Glutamatergic neuron (in vitro differentiated cells): ENCODE measurements at regions not wholly inside any gene's neighbourhood (a gene's known extent, or its start where the extent isn't known, plus 50 kb on each side); places are given as distances from the start of the nearest gene placed in this dataset.
A peak's percentile ranks its signal among the peaks of the same experiment; 100 is the strongest.
"Not testable (repeated sequence)": the region's sequence is repeated elsewhere in the genome, so short reads cannot be mapped to it uniquely, and the experiment has no call there.

Experiments
- DNase-seq: peaks from one replicate; pipeline ENCODE4 v3.0.0; 2022
- H3K27ac Mint-ChIP-seq: one replicate; pipeline ENCODE4 v1.8.0; 2020; ENCODE audit warnings: mild to moderate bottlenecking, mixed read lengths, inconsistent platforms; ENCODE audit not compliant: unreplicated experiment
- H3K27me3 Mint-ChIP-seq: one replicate; pipeline ENCODE4 v1.8.0; 2020; ENCODE audit warnings: mild to moderate bottlenecking, moderate library complexity, mixed read lengths, inconsistent platforms; ENCODE audit not compliant: unreplicated experiment
- H3K36me3 Mint-ChIP-seq: one replicate; pipeline ENCODE4 v1.8.0; 2020; ENCODE audit warnings: mild to moderate bottlenecking, mixed read lengths, inconsistent platforms; ENCODE audit not compliant: unreplicated experiment
- H3K4me1 Mint-ChIP-seq: one replicate; pipeline ENCODE4 v1.8.0; 2020; ENCODE audit warnings: mild to moderate bottlenecking, low read depth, mixed read lengths, inconsistent platforms; ENCODE audit not compliant: unreplicated experiment
- H3K4me3 Mint-ChIP-seq: one replicate; pipeline ENCODE4 v1.8.0; 2020; ENCODE audit warnings: mild to moderate bottlenecking, mixed read lengths, inconsistent platforms; ENCODE audit not compliant: unreplicated experiment
- H3K9me3 Mint-ChIP-seq: one replicate; pipeline ENCODE4 v1.8.0; 2020; ENCODE audit warnings: mild to moderate bottlenecking, moderate library complexity, mixed read lengths, inconsistent platforms; ENCODE audit not compliant: unreplicated experiment
- TF ChIP-seq, protein P1 (sequence below): fragments of 200-600 bp; sonication (generic); IDR thresholded peaks from one replicate; pipeline ENCODE4 v1.5.0; 2021; ENCODE audit not compliant: partially characterized antibody, unreplicated experiment

DNA sequence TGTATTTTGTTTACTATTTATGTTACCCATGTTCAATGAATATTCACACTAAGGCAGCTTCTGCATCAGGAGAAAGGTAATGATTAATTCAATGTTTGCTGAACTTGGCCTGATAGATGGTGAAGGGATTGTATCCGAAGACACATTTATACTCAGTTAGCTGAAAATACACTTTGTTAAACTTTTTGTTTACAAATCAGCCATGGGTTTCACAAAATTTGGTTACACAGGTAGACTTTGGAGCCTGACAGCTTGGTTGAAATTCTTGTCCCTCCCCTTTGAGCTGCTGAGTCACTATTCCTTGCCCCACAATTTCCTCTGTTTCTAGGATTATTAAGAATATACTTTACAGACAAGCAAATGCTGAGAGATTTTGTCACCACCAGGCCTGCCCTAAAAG, 162.6 kb downstream of the PPP1R3A start:
- H3K36me3 Mint-ChIP-seq: no peaks in the 10 kb centered on the region
- H3K4me3 Mint-ChIP-seq: no peak overlapping the region
- no peaks in the 10 kb centered on the region for H3K27me3 Mint-ChIP-seq
- H3K27ac Mint-ChIP-seq: no peak overlapping the region
- DNase-seq: no peak
- TF ChIP-seq, protein P1, sequence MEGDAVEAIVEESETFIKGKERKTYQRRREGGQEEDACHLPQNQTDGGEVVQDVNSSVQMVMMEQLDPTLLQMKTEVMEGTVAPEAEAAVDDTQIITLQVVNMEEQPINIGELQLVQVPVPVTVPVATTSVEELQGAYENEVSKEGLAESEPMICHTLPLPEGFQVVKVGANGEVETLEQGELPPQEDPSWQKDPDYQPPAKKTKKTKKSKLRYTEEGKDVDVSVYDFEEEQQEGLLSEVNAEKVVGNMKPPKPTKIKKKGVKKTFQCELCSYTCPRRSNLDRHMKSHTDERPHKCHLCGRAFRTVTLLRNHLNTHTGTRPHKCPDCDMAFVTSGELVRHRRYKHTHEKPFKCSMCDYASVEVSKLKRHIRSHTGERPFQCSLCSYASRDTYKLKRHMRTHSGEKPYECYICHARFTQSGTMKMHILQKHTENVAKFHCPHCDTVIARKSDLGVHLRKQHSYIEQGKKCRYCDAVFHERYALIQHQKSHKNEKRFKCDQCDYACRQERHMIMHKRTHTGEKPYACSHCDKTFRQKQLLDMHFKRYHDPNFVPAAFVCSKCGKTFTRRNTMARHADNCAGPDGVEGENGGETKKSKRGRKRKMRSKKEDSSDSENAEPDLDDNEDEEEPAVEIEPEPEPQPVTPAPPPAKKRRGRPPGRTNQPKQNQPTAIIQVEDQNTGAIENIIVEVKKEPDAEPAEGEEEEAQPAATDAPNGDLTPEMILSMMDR: no peak
- no peaks in the 10 kb centered on the region for H3K4me1 Mint-ChIP-seq
- no peaks in the 10 kb centered on the region for H3K9me3 Mint-ChIP-seq

DNA sequence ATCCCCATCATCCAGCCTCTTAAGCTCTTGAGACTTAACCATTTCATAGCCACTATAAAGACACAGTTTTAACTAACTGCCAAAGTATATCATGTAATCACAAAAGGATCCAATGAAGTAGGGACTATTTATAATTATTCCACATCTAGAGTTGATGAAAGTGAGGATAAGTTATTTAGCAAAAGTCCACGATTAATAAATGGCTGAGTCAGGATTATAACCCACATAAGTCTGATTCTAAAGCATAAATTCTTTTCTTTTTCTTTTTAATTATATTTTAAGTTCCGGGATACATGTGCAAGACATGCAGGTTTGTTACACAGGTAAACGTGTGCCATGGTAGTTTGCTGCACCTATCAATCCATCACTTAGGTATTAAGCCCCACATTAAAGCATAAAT, 166.1 kb downstream of the PPP1R3A start:
- Mint-ChIP-seq H3K36me3 (no peaks in the 10 kb centered on the region), H3K27ac (no peak overlapping the region), H3K4me3 (no peak overlapping the region), H3K9me3 (no peaks in the 10 kb centered on the region), H3K4me1 (no peaks in the 10 kb centered on the region), H3K27me3 (no peaks in the 10 kb centered on the region)
- DNase-seq: no peak
- TF ChIP-seq, protein P1: no peak

DNA sequence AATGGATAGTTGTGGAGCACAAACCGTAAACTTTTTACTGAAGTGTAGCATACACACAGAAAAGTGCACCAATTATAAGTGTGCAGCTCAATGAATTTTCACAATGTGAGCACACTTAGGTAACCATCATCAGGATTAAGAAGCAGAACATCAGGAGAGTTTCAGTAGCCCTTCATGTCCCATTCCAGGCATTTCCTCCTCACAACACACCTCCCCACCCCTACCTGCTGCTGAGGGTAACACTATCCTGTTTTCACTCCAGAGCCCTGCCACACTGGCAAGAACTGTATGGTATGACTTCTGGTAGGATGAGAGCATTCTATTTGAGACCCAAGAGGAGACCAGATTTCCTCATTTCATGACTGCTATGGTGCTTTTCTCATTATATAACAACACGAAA, 166.5 kb downstream of the PPP1R3A start:
- TF ChIP-seq, protein P1: no peak

DNA sequence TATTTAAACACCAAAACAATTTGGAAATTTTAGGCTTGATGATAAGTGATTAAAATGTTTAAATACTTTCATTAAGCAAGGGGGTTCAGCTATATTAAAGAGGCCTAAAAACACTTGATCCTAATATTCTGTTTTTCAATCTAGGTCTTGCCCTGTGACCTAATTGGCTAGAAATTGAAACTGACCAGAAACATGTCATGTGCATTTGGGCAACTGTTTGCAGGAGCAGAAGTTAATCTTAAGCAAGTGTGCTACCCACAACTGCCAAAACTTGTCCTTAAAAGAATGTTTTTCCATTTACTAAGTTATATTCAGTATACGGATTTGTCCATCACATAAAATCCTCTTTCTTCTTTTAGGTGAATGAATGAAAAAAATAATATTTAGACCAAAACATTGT, 167.3 kb downstream of the PPP1R3A start:
- Mint-ChIP-seq H3K4me3 (no peak overlapping the region), H3K36me3 (no peaks in the 10 kb centered on the region), H3K27ac (no peak overlapping the region), H3K9me3 (no peaks in the 10 kb centered on the region), H3K27me3 (no peaks in the 10 kb centered on the region), H3K4me1 (no peaks in the 10 kb centered on the region)
- TF ChIP-seq, protein P1: no peak
- no peak for DNase-seq

More for the DNA sequence above, 166.5 kb downstream of the PPP1R3A start:
- H3K4me1 Mint-ChIP-seq: no peaks in the 10 kb centered on the region
- no peak overlapping the region for H3K27ac Mint-ChIP-seq
- H3K4me3 Mint-ChIP-seq: no peak overlapping the region
- no peaks in the 10 kb centered on the region for H3K9me3 Mint-ChIP-seq
- no peaks in the 10 kb centered on the region for H3K27me3 Mint-ChIP-seq
- DNase-seq: no peak
- H3K36me3 Mint-ChIP-seq: no peaks in the 10 kb centered on the region

DNA sequence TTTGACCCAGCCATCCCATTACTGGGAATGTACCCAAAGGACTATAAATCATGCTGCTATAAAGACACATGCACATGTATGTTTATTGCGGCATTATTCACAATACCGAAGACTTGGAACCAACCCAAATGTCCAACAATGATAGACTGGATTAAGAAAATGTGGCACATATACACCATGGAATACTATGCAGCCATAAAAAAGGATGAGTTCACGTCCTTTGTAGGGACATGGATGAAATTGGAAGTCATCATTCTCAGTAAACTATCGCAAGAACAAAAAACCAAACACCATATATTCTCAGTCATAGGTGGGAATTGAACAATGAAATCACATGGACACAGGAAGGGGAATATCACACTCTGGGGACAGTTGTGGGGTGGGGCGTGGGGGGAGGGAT, 170.4 kb downstream of the PPP1R3A start:
- not testable (repeated sequence) for DNase-seq, H3K27ac Mint-ChIP-seq, H3K4me1 Mint-ChIP-seq, H3K36me3 Mint-ChIP-seq, H3K27me3 Mint-ChIP-seq, H3K9me3 Mint-ChIP-seq, H3K4me3 Mint-ChIP-seq

DNA sequence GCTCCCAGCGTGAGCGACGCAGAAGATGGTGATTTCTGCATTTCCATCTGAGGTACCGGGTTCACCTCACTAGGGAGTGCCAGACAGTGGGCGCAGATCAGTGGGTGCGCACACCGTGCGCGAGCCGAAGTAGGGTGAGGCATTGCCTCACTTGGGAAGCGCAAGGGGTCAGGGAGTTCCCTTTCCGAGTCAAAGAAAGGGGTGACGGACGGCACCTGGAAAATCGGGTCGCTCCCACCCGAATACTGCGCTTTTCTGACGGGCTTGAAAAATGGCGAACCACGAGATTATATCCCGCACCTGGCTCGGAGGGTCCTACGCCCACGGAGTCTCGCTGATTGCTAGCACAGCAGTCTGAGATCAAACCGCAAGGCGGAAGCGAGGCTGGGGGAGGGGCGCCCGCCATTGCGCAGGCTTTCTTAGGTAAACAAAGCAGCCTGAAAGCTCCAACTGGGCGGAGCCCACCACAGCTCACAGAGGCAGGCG, 175.8 kb downstream of the PPP1R3A start:
- H3K27me3 Mint-ChIP-seq, H3K27ac Mint-ChIP-seq, H3K36me3 Mint-ChIP-seq, H3K9me3 Mint-ChIP-seq, H3K4me1 Mint-ChIP-seq: not testable (repeated sequence)
- DNase-seq: peak; percentile 16
- peak overlapping the region; percentile 16 for H3K4me3 Mint-ChIP-seq
